AG04449 (cell line): ENCODE measurements at regions not wholly inside any gene's neighbourhood (a gene's known extent, or its start where the extent isn't known, plus 50 kb on each side); places are given as distances from the start of the nearest gene placed in this dataset.

Source experiments
- CTCF ChIA-PET: fragments of 350-600 bp; formaldehyde crosslinking; extraction: SDS; loops from one replicate; lab custom pipeline; 2021; ENCODE audit warnings: antibody characterized with exemption; lab: Yijun Ruan, JAX
- POLR2A ChIA-PET: fragments of 400-600, 350-600 bp; formaldehyde crosslinking; extraction: SDS; loops from one replicate; lab custom pipeline; 2020; ENCODE audit warnings: antibody characterized with exemption, inconsistent platforms; lab: Yijun Ruan, JAX
- DNase-seq: peaks from one replicate; pipeline ENCODE4 v3.0.0-alpha.2; 2010; ENCODE audit warnings: low read depth, low spot score
- H3K4me3 ChIP-seq: 2 replicates; pipeline ENCODE4 v1.5.1; 2011; ENCODE audit warnings: low read depth, mild to moderate bottlenecking, control low read depth, low read length
- TF ChIP-seq, protein P1 (sequence below): IDR thresholded peaks from one replicate; pipeline ENCODE4 v1.5.1; 2011; ENCODE audit warnings: mild to moderate bottlenecking, moderate library complexity, low read length, control low read depth, inconsistent platforms; ENCODE audit not compliant: insufficient read depth; ENCODE audit errors: missing control alignments

DNA sequence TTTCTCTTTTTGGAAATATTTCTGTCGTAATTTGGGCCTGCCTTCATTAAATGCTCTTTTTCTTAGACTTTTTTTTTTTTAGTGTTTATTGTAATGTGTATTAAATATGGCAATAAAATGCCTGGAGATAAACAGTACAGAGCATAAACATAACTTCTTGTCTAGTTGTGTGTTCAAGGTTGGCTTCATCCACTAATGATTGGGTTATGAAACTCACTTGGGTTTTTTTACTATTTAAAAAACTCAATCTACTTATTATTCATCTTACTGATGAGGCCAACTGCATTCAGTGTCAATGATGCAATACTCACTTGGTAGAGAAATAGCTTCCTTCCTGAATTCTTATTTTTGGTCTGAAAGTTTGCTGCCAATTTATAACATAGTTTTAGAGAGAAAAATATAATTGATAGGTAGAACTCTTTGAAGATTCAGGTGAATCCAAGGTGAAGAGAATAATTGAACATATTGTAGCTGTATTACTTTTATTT lies 144.2 kb upstream of the NABP1 start:
- ChIA-PET CTCF (interaction anchor here (0.8 to 1.7 kb wide), 6 partner anchors 8 to 368 kb away, joined by 3 to 7 read pairs (median 6); no protein-coding TSS in a partner anchor), POLR2A (no interaction called here)

GRCh38 chr2:191537921-191538320 lies 140.0 kb upstream of the NABP1 start:
- TF ChIP-seq, protein P1, sequence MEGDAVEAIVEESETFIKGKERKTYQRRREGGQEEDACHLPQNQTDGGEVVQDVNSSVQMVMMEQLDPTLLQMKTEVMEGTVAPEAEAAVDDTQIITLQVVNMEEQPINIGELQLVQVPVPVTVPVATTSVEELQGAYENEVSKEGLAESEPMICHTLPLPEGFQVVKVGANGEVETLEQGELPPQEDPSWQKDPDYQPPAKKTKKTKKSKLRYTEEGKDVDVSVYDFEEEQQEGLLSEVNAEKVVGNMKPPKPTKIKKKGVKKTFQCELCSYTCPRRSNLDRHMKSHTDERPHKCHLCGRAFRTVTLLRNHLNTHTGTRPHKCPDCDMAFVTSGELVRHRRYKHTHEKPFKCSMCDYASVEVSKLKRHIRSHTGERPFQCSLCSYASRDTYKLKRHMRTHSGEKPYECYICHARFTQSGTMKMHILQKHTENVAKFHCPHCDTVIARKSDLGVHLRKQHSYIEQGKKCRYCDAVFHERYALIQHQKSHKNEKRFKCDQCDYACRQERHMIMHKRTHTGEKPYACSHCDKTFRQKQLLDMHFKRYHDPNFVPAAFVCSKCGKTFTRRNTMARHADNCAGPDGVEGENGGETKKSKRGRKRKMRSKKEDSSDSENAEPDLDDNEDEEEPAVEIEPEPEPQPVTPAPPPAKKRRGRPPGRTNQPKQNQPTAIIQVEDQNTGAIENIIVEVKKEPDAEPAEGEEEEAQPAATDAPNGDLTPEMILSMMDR, result no peak
- CTCF ChIA-PET, result interaction anchor here (0.9 to 3.9 kb wide), 13 partner anchors 9 to 619 kb away, joined by 3 to 33 read pairs (median 3); no protein-coding TSS in a partner anchor
- DNase-seq, result no peak
- POLR2A ChIA-PET, result no interaction called here
- no peak overlapping the region for H3K4me3 ChIP-seq

More for the DNA sequence above, 144.2 kb upstream of the NABP1 start:
- TF ChIP-seq, protein P1, result no peak
- H3K4me3 ChIP-seq, result no peak overlapping the region
- DNase-seq, result no peak

- DNase-seq, result no peak
- no peak overlapping the region for H3K4me3 ChIP-seq
- ChIA-PET CTCF (interaction anchor here (0.6 to 3.9 kb wide), 27 partner anchors 7 to 623 kb away, joined by 3 to 33 read pairs (median 3); no protein-coding TSS in a partner anchor), POLR2A (no interaction called here)
- TF ChIP-seq, protein P1, result no peak
Observed at GRCh38 chr2:191538334-191538903, 139.5 kb upstream of the NABP1 start.

DNA sequence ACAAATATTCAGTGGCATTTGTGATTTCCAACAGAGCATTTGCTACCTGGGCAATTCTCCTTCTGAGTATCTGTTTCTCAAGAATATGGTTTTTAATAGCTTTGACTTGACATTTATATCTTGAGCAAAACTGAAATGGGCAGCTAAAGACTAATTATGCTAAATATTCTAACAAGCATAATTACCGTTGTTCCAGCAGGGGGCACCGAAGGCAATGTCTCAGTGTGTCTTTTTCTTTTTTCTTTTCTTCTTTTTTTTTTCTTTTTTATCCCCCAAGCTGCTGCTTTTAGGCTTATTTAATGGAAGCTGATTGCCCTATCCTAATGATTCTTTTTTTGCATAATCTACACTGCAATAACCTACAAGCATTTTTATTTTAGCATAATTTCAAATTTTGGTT lies 138.9 kb upstream of the NABP1 start:
- TF ChIP-seq, protein P1, result peak; percentile 51
- H3K4me3 ChIP-seq, result no peak overlapping the region
- ChIA-PET CTCF (interaction anchor here (0.6 to 3.9 kb wide), 27 partner anchors 8 to 623 kb away, joined by 3 to 33 read pairs (median 3); no protein-coding TSS in a partner anchor), POLR2A (no interaction called here)
- DNase-seq, result no peak

DNA sequence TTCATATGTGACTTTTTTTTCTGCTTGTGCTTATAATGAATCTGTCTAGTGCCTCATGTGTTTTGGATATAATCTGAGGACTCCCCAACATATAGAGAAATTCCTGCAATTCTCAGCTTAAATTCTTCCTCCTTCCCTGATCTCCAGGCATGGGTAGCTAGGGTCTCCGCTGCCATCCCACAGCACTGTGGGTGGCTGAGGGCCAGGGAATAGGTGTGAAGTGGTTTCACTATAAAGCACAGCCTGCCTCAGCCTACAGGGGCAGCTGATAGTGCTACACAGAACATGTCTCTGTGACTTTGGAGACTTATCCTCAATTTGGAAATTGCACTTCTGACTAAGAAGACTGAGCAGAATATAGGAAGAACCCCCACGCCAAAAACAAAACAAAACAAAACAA lies 137.3 kb upstream of the NABP1 start:
- CTCF ChIA-PET, result interaction anchor here (1.2 to 3.8 kb wide), 5 partner anchors 13 to 489 kb away, joined by 4 to 33 read pairs (median 9); no protein-coding TSS in a partner anchor

GRCh38 chr2:191543708-191544107 lies 134.2 kb upstream of the NABP1 start:
- no peak overlapping the region for H3K4me3 ChIP-seq
- TF ChIP-seq, protein P1, result no peak
- no peak for DNase-seq
- ChIA-PET CTCF (interaction anchor here (1.1 to 5.9 kb wide), 5 partner anchors 9 to 619 kb away, joined by 6 to 48 read pairs (median 7); no protein-coding TSS in a partner anchor), POLR2A (no interaction called here)

More for the DNA sequence above, 137.3 kb upstream of the NABP1 start:
- TF ChIP-seq, protein P1, result no peak
- H3K4me3 ChIP-seq, result no peak overlapping the region
- no peak for DNase-seq
- POLR2A ChIA-PET, result no interaction called here
